GM21390 (cell line): ENCODE measurements at regions not wholly inside any gene's neighbourhood (a gene's known extent, or its start where the extent isn't known, plus 50 kb on each side); places are given as distances from the start of the nearest gene placed in this dataset.

Experiments used
- ATAC-seq: cut with Tn5 transposase; IDR thresholded peaks from one replicate; pipeline ENCODE4 v1.9.1; 2021; ENCODE audit not compliant: unreplicated experiment

- no peak for ATAC-seq
These were observed 116.0 kb upstream of the TOP3B start for GRCh38 chr22:22098457-22099193.

GRCh38 chr22:22097727-22098228 is 115.2 kb upstream of the TOP3B start:
- ATAC-seq, result no peak

GRCh38 chr22:22094921-22095320 is 112.3 kb upstream of the TOP3B start:
- no peak for ATAC-seq

GRCh38 chr22:22094514-22094913 is 111.9 kb upstream of the TOP3B start:
- no peak for ATAC-seq

GRCh38 chr22:22093743-22094142 is 111.2 kb upstream of the TOP3B start:
- no peak for ATAC-seq

- ATAC-seq, result no peak
These were observed 110.4 kb upstream of the TOP3B start for GRCh38 chr22:22092974-22093373.

GRCh38 chr22:22092101-22092500 is 109.5 kb upstream of the TOP3B start:
- ATAC-seq, result no peak

- no peak for ATAC-seq
These were observed 108.9 kb upstream of the TOP3B start for GRCh38 chr22:22091400-22091878.

GRCh38 chr22:22090650-22091399 is 108.2 kb upstream of the TOP3B start:
- no peak for ATAC-seq

GRCh38 chr22:22089459-22090308 is 107.1 kb upstream of the TOP3B start:
- ATAC-seq, result no peak

- ATAC-seq, result no peak
These were observed 106.3 kb upstream of the TOP3B start for GRCh38 chr22:22088658-22089458.

GRCh38 chr22:22087854-22088657 is 105.5 kb upstream of the TOP3B start:
- ATAC-seq, result no peak

GRCh38 chr22:22086501-22087158 is 104.0 kb upstream of the TOP3B start:
- ATAC-seq, result no peak

- ATAC-seq, result no peak
These were observed 103.3 kb upstream of the TOP3B start for GRCh38 chr22:22085702-22086500.

- ATAC-seq, result no peak
These were observed 101.6 kb upstream of the TOP3B start for GRCh38 chr22:22084089-22084711.

GRCh38 chr22:22082960-22083359 is 100.4 kb upstream of the TOP3B start:
- no peak for ATAC-seq

- ATAC-seq, result no peak
These were observed 99.7 kb upstream of the TOP3B start for GRCh38 chr22:22082229-22082835.
